Adrenal gland (tissue), 5 donors: ENCODE measurements at regions not wholly inside any gene's neighbourhood (a gene's known extent, or its start where the extent isn't known, plus 50 kb on each side); places are given as distances from the start of the nearest gene placed in this dataset.

Experiments used
- POLR2A ChIP-seq, 2 donors: fragments of 450-650 bp; IDR thresholded peaks; one replicate each; pipeline ENCODE4 v1.6.1; 2017; ENCODE audit warnings: antibody characterized with exemption in 2 of 2, mild to moderate bottlenecking in 2 of 2, moderate library complexity in 1 of 2
- TF ChIP-seq, protein P1 (sequence below), 6 experiments: fragments of 450-650 bp in 4 of 6; fragments of 200-600 bp in 2 of 6; sonication (generic) in 1 of 6; IDR thresholded peaks; 1 replicate in 5 of 6; 2 replicates in 1 of 6; pipeline versions ENCODE4 v1.5.1 to v1.8.0; 2016 to 2021; ENCODE audit warnings: antibody characterized with exemption in 6 of 6, mild to moderate bottlenecking in 2 of 6, moderate library complexity in 1 of 6
- donor health status: DM: no; HTN: no; CAD: no.

DNA sequence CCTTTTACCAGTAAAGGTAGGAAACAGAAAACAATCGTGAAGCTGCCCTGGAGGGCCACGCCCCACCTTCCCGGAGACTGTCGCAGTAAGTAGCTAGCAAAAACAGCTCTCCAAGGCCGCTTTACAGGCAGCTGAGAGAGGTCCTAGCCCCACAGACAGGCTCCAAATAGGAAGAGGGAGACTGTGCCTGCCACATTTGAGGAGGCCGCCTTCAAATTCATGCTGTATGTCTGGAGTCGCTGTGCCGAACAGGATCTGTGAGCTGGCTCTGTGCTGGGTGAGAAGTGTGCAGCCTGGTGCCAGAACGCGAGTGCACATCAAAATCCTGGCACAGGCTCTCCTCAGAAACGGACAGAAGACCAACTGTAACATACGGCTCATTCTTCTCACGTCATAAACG lies 582.2 kb downstream of the CETN3 start:
- TF ChIP-seq, protein P1, sequence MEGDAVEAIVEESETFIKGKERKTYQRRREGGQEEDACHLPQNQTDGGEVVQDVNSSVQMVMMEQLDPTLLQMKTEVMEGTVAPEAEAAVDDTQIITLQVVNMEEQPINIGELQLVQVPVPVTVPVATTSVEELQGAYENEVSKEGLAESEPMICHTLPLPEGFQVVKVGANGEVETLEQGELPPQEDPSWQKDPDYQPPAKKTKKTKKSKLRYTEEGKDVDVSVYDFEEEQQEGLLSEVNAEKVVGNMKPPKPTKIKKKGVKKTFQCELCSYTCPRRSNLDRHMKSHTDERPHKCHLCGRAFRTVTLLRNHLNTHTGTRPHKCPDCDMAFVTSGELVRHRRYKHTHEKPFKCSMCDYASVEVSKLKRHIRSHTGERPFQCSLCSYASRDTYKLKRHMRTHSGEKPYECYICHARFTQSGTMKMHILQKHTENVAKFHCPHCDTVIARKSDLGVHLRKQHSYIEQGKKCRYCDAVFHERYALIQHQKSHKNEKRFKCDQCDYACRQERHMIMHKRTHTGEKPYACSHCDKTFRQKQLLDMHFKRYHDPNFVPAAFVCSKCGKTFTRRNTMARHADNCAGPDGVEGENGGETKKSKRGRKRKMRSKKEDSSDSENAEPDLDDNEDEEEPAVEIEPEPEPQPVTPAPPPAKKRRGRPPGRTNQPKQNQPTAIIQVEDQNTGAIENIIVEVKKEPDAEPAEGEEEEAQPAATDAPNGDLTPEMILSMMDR (IDR thresholded peaks at IDR 0.05): no peak
- TF ChIP-seq POLR2A (IDR thresholded peaks at IDR 0.05): no peak
